CD4-positive, alpha-beta T cell treated with Interleukin-6 at 100 ng/mL for 8 hours (primary cell): ENCODE measurements at regions not wholly inside any gene's neighbourhood (a gene's known extent, or its start where the extent isn't known, plus 50 kb on each side); places are given as distances from the start of the nearest gene placed in this dataset.

Experiments
- DNase-seq: peaks from one replicate; pipeline ENCODE4 v3.0.0-alpha.2; 2020; ENCODE audit warnings: mixed read lengths, low spot score

DNA sequence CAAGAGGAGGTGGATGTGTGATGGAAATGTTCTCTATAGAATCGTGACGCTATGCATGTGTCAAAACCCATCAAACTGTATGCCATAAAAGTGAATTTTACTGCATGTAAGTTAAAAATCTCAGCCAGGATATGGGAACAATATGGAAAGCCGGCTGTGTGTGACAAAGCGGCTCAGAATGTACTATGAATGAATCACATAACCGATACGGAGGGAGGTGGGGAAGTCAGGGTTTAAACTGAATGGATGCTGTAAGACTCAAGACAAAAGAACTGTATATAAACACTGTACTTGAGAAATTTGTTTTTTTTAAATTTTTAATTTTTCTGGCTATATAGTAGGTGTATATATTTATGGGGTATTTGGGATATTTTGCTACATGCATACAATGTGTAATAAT is 111.6 kb upstream of the PDE4B start:
- DNase-seq, result no peak

DNA sequence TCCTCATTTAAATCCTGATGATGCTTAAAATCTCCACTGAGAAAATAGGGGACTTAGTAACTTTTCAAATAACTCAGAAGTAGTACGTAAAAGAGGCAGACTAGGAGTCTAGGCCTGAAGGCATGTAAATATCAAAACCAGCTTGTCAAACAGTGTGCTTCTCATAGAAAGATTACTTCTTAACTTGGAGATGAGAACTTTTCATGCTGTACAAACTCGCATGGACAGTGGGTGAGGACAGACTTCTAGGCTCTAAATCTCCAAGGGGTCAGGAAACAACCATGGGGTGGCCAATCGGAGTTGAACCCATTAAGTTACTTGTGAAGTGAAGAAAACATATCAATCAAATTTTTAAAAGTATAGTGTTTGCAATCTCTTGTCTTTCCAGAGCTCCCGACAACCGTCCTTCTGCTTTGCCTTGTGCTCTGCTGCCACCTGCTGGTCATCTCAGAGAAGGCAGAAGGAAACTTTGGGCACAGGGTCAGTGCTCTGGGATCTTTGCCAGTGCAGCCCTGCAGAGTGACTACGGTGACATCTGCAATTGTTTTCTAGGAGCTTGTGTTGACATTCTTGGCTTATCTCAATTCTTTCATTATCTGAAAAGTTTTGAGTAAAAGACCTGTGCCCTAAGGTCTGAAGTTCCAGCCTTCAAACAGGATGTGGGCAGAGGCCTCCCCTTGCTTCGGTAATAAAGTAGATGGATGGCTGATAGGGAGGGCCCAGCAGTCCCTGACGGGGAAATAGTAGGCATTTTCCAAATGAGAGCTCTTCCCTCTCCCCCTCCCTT is 105.1 kb upstream of the PDE4B start:
- peak; percentile 63 for DNase-seq

DNA sequence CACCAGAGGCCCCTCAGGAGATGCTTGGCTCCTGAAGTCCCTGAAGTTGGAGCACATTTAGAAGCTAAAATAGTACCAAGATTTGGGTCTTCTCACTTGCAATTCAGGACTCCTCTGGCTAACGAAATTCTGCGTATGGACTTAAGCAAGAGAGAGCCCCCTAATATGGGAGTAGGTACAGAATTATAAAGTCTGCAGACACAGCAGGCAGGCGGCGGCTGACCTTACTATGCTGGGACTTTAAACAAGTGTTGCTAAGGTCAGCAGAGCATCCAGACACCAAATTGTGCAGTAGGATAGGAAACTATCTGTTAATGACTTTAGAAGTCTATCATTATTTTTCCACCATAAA is 104.5 kb upstream of the PDE4B start:
- DNase-seq, result no peak

DNA sequence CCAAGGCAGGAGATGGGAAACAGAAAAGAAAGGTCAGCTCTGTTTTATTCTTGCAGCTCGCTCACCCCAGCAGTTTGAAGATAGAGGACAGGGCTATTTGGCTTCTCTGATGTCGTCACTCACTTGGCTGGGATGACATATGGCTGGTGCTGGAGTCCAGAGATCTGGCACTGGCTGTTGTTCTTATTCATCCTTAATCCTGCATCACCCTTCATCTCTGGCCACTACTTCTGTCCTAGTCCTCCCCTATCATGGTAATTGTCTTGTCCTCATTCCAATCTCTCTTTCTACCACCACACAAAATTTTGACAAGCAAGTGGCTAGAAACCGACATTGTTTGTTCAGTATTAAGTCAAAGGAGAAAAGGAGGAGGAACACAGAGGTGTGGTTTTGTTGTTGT is 103.8 kb upstream of the PDE4B start:
- DNase-seq, result no peak

DNA sequence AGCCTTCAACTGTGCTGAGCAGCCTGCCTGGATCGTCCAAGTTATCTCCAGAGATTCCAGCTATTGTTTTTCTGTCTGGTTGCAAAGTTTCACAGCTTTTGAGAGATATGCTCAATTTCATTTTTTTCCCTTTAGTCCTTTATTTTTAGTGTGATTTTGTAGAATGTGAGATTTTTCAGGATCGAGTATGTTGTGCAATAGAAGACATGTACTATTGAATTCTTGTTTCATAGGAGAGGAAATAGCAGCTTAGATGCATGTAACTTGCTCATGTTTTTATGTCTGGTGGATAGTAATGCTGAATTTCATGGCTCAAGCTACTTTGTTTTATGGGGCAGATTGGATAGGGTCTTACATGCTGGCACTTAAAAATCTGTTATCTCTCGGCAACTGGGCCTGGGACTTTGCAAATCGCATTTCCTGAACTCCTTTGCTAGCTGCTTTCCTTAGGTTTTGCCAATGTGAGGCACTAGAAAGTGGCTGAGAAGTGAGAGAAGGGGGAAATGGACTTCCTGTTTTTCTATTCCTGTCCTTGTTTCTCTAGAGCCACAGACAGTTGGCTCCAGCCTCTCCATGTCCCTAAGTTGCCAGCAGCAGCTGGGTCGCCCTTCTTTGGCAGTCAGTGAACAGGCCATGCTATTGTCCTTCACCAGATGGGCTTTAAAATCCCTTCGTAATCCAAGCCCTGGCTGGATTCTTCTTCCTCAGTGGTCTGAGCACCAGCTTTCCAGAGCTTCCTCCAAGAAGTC is 101.4 kb upstream of the PDE4B start:
- no peak for DNase-seq

DNA sequence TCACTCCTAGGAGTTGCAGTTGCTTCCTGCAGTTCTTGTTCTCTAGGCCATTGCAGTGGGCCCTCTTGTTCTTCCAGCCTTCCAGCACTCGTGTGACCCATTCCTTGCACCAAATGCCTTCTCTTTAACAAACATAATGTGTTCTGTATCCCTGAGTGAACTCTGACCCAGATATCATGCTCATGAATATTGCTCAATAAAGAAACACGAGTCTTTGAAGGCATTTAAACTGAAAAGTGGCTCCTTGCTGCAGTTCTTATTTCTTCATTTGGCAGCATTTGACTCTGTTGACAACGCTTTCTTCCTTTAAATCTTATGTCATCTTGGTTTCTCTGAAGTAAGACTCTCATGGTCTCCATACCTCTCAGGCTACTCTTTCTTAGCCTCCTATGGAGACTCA is 100.7 kb upstream of the PDE4B start:
- DNase-seq, result no peak

DNA sequence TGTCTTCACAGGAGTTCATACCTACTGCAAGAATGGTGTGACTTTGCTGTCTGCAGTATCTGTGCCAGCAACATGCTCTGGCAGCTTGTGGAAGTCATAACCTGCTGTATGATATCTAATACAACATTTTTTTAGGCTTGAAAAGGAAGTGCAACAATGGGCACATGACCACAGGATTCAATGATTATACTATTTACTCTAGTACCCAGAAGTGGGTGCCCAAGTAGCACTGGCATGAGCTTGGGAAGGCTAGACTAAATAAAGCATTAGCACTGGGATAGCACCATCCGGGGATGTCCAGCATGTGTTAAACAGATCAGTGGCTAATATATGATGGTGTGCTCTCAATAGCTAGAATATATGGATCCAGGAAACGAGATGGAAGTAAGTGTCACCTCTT is 98.6 kb upstream of the PDE4B start:
- DNase-seq, result no peak

DNA sequence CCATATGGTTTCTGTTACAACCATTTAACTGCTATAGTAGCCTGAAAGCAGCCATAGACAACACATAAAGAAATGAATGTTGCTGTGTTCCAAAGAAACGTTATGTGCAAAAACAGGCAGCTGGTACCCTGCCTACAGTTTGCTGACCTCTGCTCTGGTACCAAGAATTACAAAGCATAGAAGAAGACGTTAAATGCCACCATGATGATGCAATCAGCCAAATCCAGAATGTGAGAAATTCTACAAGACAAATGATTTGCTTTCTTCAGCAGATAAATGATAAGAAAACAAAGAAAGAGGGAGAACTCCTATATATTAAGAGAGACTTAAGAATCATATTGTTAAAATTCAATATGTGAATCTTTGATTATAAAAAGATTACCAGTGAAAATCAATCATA is 97.8 kb upstream of the PDE4B start:
- no peak for DNase-seq

DNA sequence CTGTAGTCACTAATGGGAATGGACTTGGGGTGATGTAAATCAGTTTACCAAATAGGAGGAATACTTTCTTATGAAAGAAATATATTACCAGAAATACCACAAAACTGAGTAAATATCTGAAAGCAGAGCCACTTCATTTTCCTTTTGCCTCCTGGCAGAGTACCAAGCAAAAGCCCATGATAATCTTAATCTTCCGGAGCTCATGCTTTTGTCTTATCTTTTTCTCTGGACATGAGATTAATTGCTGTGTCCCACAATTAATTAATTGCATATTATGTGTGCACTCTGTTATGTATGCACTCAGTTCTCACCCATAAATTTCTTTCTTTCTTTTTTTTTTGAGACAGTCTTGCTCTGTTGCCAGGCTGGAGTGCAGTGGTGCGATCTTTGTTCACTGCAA is 94.1 kb upstream of the PDE4B start:
- DNase-seq, result no peak

DNA sequence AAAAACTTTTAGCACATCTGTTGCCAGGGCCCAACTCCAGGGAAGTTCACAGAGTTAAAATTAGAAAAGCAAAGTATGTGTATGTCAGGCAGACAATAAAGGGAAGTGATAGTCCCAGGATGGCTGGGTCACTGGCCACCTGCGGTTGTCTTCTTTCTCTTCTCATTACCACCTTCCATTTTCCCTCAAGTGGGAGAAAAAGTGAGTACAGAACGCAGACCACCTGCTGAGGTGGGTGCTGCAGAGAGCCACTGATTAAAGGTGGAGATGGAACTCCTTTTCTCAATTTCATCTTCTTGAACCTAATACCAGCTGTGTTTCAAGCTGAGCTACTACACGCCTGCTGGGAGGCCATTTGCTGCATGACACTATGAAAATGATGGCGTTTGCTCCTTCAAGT is 88.8 kb upstream of the PDE4B start:
- DNase-seq, result no peak

DNA sequence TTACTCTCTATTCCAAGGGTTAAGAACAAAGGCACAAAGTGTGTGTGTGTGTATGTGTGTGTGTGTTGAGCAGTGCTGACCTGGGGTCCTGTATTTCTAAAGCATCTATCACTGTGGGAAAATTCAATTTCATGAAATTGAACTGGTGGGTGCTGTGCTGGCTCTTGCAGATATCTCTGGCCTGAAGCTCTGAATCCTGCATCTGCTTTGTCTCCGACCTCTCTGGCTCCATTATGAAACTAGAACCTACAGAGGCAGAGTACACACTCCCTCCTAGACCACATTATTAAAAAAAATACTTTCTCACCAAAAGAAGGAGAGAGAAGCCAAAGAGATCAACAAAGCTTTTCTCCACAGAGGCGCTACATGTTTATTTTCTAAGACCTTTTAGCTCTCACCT is 88.4 kb upstream of the PDE4B start:
- DNase-seq, result no peak

DNA sequence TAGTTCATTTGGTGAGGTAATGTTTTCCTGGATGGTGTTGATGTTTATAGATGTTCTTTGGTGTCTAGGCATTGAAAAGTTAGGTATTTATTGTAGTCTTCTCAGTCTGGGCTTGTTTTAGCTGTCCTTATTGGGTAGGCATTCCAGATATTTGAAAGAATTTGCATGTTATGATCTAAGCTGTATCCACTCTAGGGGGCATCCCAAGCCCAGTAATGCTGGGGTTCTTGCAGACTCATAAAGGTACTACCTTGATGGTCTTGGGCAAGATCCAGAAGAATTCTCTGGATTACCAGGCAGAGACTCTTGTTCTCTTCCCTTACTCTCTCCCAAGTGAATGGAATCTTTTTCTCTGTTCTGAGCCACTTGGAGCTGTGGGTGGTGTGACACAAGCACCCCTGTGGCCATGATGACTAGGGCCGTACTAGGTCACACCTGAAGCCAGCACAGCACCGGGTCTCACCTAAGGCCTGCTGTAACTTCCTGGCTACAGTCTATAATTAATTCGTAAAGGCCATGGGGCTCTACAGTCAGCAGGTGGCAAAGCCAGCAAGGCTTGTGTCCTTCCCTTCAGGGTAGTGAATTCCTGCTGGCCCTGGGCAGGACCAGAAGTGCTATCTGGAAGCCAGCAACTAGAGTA is 74.8 kb upstream of the PDE4B start:
- DNase-seq, result no peak

DNA sequence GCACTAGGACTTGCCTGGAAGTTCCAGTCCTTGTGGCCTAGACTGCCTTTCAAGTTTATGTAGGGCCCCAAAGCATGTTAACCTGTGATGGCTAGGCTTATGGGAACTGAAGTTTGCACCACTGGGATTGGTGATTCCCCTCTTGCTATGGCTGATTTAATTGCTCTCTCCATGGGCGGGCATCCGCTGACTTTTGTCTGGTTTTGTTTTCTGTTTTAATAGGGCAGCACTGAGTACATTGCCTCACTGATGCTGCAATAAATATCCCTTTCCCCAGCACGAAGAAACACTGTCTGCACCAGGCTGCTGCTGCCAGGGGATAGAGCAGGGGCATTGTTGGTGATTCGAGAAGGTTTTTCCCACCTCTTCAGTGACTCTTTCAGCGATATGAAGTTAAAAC is 73.3 kb upstream of the PDE4B start:
- DNase-seq, result no peak

DNA sequence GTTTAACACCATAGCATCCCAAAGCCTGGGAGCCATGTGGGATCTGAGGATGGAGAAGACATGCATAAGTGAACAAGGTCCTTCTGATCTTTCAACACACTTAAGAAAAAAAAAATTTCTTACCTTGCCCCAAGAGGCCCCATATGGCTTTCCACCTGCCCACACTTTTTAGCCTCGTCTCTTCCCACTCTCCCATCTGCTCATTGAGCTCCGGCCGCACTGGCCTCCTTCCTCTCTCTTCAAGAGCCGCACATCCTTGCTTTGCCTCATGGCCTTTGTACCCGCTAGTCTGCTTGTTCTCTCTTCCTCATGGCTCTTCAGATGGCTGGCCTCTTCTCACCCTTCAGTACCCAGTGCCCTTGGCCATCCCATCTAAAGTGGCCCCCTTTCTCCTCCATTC is 70.2 kb upstream of the PDE4B start:
- no peak for DNase-seq

DNA sequence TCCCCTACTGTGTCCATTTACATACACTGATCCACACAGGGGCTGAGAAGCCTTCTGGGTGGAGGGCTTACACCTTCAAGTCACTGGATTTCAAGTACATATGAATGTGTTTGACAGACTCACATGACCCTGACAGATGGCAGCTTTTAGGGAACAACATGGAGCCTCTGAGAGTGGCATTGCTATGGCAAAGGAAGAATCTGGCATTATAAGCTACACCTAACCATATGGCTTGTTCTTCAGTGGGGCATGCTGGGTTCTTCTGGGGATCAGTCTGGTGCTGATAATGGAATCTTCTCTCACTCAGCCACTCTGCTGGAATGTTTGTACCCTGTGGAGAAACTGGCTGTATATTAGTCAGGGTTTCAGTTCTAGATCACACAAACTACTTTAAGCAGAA is 68.5 kb upstream of the PDE4B start:
- no peak for DNase-seq

DNA sequence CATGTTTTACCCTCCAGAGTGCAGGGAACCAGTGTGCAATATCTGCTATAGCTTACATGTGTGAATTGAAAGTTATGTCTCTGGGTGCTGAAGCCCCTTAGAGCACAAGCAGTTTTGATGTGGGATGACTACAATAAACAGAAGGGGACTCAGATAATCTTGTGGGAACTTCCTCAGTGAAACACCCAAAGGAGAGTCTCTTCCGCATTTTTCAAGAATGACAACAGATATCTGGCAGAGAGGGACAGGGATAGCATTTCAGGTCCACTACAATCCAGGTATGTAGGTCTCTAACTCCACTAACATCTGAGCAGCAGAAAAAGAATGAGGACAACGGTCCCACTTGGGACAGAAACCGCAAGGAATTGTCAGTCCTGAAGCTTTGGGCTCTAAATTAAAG is 67.6 kb upstream of the PDE4B start:
- DNase-seq, result no peak

DNA sequence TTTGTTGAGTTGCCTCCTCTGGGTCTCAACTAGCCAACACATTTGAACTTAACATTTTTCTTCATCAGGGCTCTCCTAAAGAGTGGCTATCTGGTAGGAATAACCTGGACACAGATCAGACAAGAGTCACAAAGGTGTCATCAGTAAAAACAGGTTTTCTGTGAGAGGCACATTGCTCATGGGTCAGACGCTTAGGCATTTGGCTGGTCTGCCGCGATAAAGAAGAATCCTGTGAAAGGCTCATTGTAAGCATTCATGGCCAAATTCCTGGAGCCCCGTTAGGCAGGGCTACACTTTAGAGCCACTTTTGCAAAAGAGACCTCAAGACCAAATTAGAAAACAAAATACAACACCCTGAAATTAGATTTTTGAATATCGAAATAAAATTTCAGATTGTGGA is 64.2 kb upstream of the PDE4B start:
- no peak for DNase-seq

DNA sequence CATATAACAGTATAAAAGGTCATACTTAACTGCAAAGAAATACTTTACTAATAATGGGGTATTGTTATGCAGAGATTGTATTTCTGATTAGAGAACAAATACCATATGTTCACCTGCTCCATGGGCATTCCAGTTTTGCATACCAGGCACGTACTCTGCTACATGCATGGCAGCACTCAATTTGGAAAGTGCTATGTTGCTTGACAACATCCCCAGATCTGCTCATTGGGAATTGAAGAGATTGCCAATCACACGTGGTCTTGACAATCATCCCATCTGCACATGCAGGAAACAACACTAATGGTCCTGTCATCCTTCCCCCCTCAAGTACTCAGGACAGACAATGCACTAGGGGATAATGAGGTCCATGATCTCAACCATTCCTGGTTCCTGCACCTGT is 63.4 kb upstream of the PDE4B start:
- no peak for DNase-seq

DNA sequence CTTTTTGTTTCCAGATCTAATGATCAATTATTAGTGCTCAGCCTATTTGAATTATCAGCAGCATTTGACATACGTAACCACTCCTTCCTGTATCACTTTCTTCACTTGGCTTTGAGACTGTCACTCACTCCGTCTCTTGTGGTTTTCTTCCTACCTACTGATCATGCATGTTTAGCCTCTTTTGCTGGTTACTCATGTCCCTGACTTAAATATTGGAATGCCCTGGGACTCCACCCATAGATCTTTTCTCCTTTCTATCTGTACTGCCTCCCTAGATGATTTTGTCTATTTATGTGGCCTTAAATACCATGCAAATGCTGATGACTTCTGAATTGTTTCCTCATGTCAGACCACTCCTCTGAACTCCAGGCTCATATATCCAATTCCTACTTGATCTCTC is 57.7 kb upstream of the PDE4B start:
- no peak for DNase-seq

DNA sequence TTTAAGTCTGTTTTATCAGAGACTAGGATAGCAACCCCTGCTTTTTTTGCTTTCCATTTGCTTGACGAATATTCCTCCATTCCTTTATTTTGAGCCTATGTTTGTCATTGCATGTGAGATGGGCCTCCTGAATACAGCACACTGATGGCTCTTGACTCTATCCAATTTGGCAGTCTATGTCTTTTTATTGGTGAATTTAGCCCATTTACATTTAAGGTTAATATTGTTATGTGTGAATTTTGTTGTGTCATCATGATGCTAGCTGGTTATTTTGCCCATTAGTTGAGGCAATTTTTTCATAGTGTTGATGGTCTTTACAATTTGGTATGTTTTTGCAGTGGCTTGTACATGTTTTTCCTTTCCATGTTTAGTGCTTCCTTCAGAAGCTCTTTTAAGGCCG is 50.7 kb upstream of the PDE4B start:
- DNase-seq, result no peak
